Neural cell (in vitro differentiated cells): ENCODE measurements at regions not wholly inside any gene's neighbourhood (a gene's known extent, or its start where the extent isn't known, plus 50 kb on each side); places are given as distances from the start of the nearest gene placed in this dataset.

Experiments
- H2AFZ ChIP-seq: fragments of 200-600, 300-800 bp; sonication (generic), shearing (Covaris generic); 2 replicates; pipeline ENCODE4 v1.6.0; 2014; ENCODE audit warnings: low read depth, mild to moderate bottlenecking, antibody characterized with exemption, low read length, moderate library complexity
- H3F3A ChIP-seq: fragments of 200-600 bp; shearing (Covaris generic); 2 replicates; pipeline ENCODE4 v1.6.1; 2016; ENCODE audit warnings: mild to moderate bottlenecking, moderate library complexity, mixed read lengths, antibody characterized with exemption, low read length; ENCODE audit not compliant: insufficient read depth, poor library complexity, severe bottlenecking
- H3K27ac ChIP-seq: fragments of 200-600, 300-800 bp; sonication (generic), shearing (Covaris generic); 2 replicates; pipeline ENCODE4 v1.5.1; 2014; ENCODE audit warnings: mild to moderate bottlenecking, low read length, moderate library complexity
- H3K27me3 ChIP-seq: fragments of 300-800, 200-600 bp; sonication (generic), shearing (Covaris generic); 2 replicates; pipeline ENCODE4 v1.6.0; 2014; ENCODE audit warnings: mild to moderate bottlenecking, low read depth, low read length, moderate library complexity; ENCODE audit not compliant: insufficient read depth
- H3K36me3 ChIP-seq: fragments of 300-800, 200-600 bp; sonication (generic), shearing (Covaris generic); 2 replicates; pipeline ENCODE4 v1.5.1; 2014; ENCODE audit warnings: mild to moderate bottlenecking, antibody characterized with exemption, low read length, moderate library complexity; ENCODE audit not compliant: insufficient read depth
- H3K4me2 ChIP-seq: fragments of 300-800, 200-600 bp; sonication (generic), shearing (Covaris generic); 2 replicates; pipeline ENCODE4 v1.6.0; 2014; ENCODE audit warnings: mild to moderate bottlenecking, low read length
- H3K4me3 ChIP-seq: fragments of 300-800, 200-600 bp; sonication (generic), shearing (Covaris generic); 2 replicates; pipeline ENCODE4 v1.5.1; 2014; ENCODE audit warnings: mild to moderate bottlenecking, low read length, moderate library complexity
- H3K79me2 ChIP-seq: fragments of 200-600 bp; shearing (Covaris generic); replicated peaks from 2 replicates; pipeline ENCODE4 v1.6.0; 2014; ENCODE audit warnings: mild to moderate bottlenecking, low read length, moderate library complexity; ENCODE audit not compliant: insufficient read depth
- H3K9ac ChIP-seq: fragments of 300-800, 200-600 bp; sonication (generic), shearing (Covaris generic); 2 replicates; pipeline ENCODE4 v1.6.1; 2016; ENCODE audit warnings: mild to moderate bottlenecking, low read length, mixed read lengths
- H3K9me2 ChIP-seq: fragments of 200-600 bp; shearing (Covaris generic); 2 replicates; pipeline ENCODE4 v1.6.1; 2016; ENCODE audit warnings: mild to moderate bottlenecking, low read length, mixed read lengths; ENCODE audit not compliant: insufficient read depth
- H3K9me3 ChIP-seq: fragments of 200-600, 300-800 bp; sonication (generic), shearing (Covaris generic); 2 replicates; pipeline ENCODE4 v1.6.1; 2016; ENCODE audit warnings: mild to moderate bottlenecking, mixed run types, low read length, moderate library complexity, mixed read lengths
- H4K20me1 ChIP-seq: fragments of 200-600 bp; shearing (Covaris generic); 2 replicates; pipeline ENCODE4 v1.6.1; 2016; ENCODE audit warnings: mild to moderate bottlenecking, mixed run types; ENCODE audit not compliant: insufficient read depth
- EP300 ChIP-seq: fragments of 450-650 bp; conservative IDR thresholded peaks from 2 replicates; pipeline ENCODE4 v1.6.1; 2014; ENCODE audit warnings: antibody characterized with exemption, mild to moderate bottlenecking, moderate library complexity; ENCODE audit not compliant: poor library complexity, severe bottlenecking
- EZH2 ChIP-seq: fragments of 200-600, 300-800 bp; shearing (Covaris generic), sonication (generic); IDR thresholded peaks from 2 replicates; pipeline ENCODE4 v1.6.1; 2014; ENCODE audit warnings: antibody characterized with exemption, low read length, borderline replicate concordance, mild to moderate bottlenecking; ENCODE audit not compliant: insufficient read depth, poor library complexity, severe bottlenecking
- MXI1 ChIP-seq: fragments of 450-650 bp; conservative IDR thresholded peaks from 2 replicates; pipeline ENCODE4 v1.6.1; 2014; ENCODE audit warnings: antibody characterized with exemption, mild to moderate bottlenecking; ENCODE audit not compliant: poor library complexity, severe bottlenecking
- POLR2AphosphoS5 ChIP-seq: IDR thresholded peaks from 2 replicates; pipeline ENCODE4 v1.6.1; 2012
- RAD21 ChIP-seq: fragments of 450-650 bp; conservative IDR thresholded peaks from 2 replicates; pipeline ENCODE4 v1.6.1; 2014; ENCODE audit warnings: antibody characterized with exemption, mild to moderate bottlenecking, moderate library complexity
- REST ChIP-seq: IDR thresholded peaks from 2 replicates; pipeline ENCODE4 v1.6.1; 2012; ENCODE audit warnings: borderline replicate concordance
- SMC3 ChIP-seq: fragments of 450-650 bp; conservative IDR thresholded peaks from 2 replicates; pipeline ENCODE4 v1.6.1; 2014; ENCODE audit warnings: antibody characterized with exemption, mild to moderate bottlenecking, moderate library complexity; ENCODE audit not compliant: poor library complexity
- TAF1 ChIP-seq: IDR thresholded peaks from 2 replicates; pipeline ENCODE4 v1.6.1; 2012; ENCODE audit warnings: low read depth

DNA sequence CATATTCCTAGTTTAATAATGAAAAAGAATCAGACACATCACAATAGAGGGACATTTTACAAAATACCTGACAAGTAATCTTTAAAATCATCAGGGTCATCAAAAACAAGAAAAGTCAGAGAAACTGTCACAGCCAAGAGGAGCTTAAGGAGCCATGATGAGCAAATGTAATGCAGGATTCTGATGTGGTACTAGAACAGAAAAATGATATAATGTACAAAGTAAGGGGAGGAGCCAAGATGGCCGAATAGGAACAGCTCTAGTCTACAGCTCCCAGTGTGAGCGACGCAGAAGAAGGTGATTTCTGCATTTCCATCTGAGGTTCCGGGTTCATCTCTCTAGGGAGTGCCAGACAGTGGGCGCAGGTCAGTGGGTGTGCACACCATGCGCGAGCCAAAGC lies 198.0 kb upstream of the FAT3 start:
- Histone ChIP-seq H3K9me2 (no peaks in the 10 kb centered on the region), H3F3A (no peaks in the 10 kb centered on the region), H3K9ac (no peak overlapping the region), H4K20me1 (no peaks in the 10 kb centered on the region), H3K27ac (no peak overlapping the region), H3K36me3 (no peaks in the 10 kb centered on the region), H3K27me3 (no peaks in the 10 kb centered on the region), H3K9me3 (no peaks in the 10 kb centered on the region), H3K79me2 (no peaks in the 10 kb centered on the region), H3K4me3 (no peak overlapping the region), H3K4me2 (no peak overlapping the region), H2AFZ (no peak overlapping the region)
- TF ChIP-seq SMC3 (no peak), POLR2AphosphoS5 (no peak), RAD21 (no peak), EP300 (no peak), TAF1 (no peak), REST (no peak), EZH2 (no peak), MXI1 (no peak)

- Histone ChIP-seq H3K4me3 (no peak overlapping the region), H3K4me2 (no peak overlapping the region), H3K27ac (no peak overlapping the region), H3K79me2 (no peaks in the 10 kb centered on the region), H2AFZ (no peak overlapping the region), H3F3A (no peaks in the 10 kb centered on the region), H3K27me3 (no peaks in the 10 kb centered on the region), H3K9me2 (no peaks in the 10 kb centered on the region), H4K20me1 (no peaks in the 10 kb centered on the region), H3K36me3 (no peaks in the 10 kb centered on the region), H3K9me3 (no peaks in the 10 kb centered on the region), H3K9ac (no peak overlapping the region)
- TF ChIP-seq SMC3 (no peak), MXI1 (no peak), REST (no peak), EZH2 (no peak), POLR2AphosphoS5 (no peak), EP300 (no peak)
Measured at GRCh38 chr11:92024788-92025187, 199.8 kb upstream of the FAT3 start.
